Thyroid gland (tissue), 4 donors: ENCODE measurements at regions not wholly inside any gene's neighbourhood (a gene's known extent, or its start where the extent isn't known, plus 50 kb on each side); places are given as distances from the start of the nearest gene placed in this dataset.

Experiments used
- POLR2A ChIP-seq, 2 donors: fragments of 450-650 bp; IDR thresholded peaks; one replicate each; pipeline ENCODE4 v1.6.1; 2017; ENCODE audit warnings: antibody characterized with exemption in 2 of 2, mild to moderate bottlenecking in 2 of 2, moderate library complexity in 1 of 2
- TF ChIP-seq, protein P1 (sequence below), 6 experiments: fragments of 200-600 bp in 3 of 6; fragments of 450-650 bp in 3 of 6; sonication (generic) in 3 of 6; IDR thresholded peaks; one replicate each; pipeline ENCODE4 v1.5.1; 2016 to 2019; ENCODE audit warnings: antibody characterized with exemption in 6 of 6, mild to moderate bottlenecking in 2 of 6, inconsistent platforms in 1 of 6, moderate library complexity in 1 of 6

DNA sequence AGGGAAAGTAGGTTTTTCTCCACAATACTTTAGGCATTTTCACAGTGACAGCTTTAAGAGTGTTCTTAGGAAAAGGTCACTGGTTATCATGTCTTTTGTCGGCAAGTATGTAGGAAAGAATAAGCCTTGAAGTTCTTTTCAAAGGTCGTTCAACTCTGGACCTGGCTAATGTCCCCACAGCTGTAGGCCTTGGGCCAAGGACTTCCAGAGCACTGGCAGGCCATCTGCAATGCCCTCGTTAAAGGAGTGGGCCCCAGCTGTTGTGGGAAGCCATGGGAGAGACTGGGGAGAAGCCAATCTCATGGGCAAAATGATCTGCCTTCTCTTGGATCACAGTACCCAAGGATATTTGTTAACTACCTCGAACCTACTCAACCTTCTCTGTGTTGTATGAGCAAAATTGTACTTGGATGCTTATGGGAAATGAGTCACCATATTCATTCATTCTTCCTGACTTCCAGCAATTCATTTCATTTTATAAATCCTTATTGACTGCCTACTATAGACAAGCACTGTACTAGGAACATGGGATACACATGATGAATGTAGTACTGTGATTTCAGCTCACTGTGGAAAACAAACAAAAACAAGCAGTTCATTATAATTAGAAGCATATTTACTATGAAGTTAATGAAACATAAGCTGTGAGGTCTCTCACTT lies 141.1 kb upstream of the KIT start:
- TF ChIP-seq POLR2A (IDR thresholded peaks at IDR 0.05): no peak
- TF ChIP-seq, protein P1, sequence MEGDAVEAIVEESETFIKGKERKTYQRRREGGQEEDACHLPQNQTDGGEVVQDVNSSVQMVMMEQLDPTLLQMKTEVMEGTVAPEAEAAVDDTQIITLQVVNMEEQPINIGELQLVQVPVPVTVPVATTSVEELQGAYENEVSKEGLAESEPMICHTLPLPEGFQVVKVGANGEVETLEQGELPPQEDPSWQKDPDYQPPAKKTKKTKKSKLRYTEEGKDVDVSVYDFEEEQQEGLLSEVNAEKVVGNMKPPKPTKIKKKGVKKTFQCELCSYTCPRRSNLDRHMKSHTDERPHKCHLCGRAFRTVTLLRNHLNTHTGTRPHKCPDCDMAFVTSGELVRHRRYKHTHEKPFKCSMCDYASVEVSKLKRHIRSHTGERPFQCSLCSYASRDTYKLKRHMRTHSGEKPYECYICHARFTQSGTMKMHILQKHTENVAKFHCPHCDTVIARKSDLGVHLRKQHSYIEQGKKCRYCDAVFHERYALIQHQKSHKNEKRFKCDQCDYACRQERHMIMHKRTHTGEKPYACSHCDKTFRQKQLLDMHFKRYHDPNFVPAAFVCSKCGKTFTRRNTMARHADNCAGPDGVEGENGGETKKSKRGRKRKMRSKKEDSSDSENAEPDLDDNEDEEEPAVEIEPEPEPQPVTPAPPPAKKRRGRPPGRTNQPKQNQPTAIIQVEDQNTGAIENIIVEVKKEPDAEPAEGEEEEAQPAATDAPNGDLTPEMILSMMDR (IDR thresholded peaks at IDR 0.05): no peak
